Spleen (tissue), 11 donors: ENCODE measurements at regions not wholly inside any gene's neighbourhood (a gene's known extent, or its start where the extent isn't known, plus 50 kb on each side); places are given as distances from the start of the nearest gene placed in this dataset.
"Not testable (repeated sequence)": the region's sequence is repeated elsewhere in the genome, so short reads cannot be mapped to it uniquely, and the experiment has no call there.

Experiments
- DNase-seq: peaks from one replicate; pipeline ENCODE4 v3.0.0-alpha.2; 2020
- H3K27ac ChIP-seq, 8 donors: fragments of 200-600 bp; sonication (generic) in 7 of 8; 1 replicate in 4 of 8; 2 replicates in 4 of 8; pipeline versions ENCODE4 v1.5.0 to v1.8.0; 2016 to 2021; ENCODE audit warnings: inconsistent platforms in 4 of 8, mild to moderate bottlenecking in 4 of 8, moderate library complexity in 1 of 8
- H3K27me3 ChIP-seq, 7 donors: fragments of 200-600 bp; sonication (generic) in 6 of 7; replicated peaks in 1 of 7; 1 replicate in 4 of 7; 2 replicates in 3 of 7; pipeline versions ENCODE4 v1.5.0 to v1.8.0; 2016 to 2021; ENCODE audit warnings: inconsistent platforms in 3 of 7, mild to moderate bottlenecking in 1 of 7
- H3K36me3 ChIP-seq, 6 donors: fragments of 200-600 bp; sonication (generic) in 5 of 6; 1 replicate in 4 of 6; 2 replicates in 2 of 6; pipeline versions ENCODE4 v1.5.0 to v1.8.0; 2016 to 2021; ENCODE audit warnings: inconsistent platforms in 2 of 6
- H3K4me1 ChIP-seq, 6 donors: fragments of 200-600 bp; sonication (generic) in 5 of 6; 1 replicate in 3 of 6; 2 replicates in 3 of 6; pipeline versions ENCODE4 v1.5.0 to v1.8.0; 2016 to 2021; ENCODE audit warnings: inconsistent platforms in 3 of 6
- H3K4me3 ChIP-seq, 8 donors: fragments of 200-600 bp; sonication (generic) in 7 of 8; 1 replicate in 4 of 8; 2 replicates in 4 of 8; pipeline versions ENCODE4 v1.5.0 to v1.8.0; 2016 to 2021; ENCODE audit warnings: inconsistent platforms in 4 of 8, mild to moderate bottlenecking in 4 of 8, moderate library complexity in 2 of 8
- H3K9me3 ChIP-seq, 8 donors: fragments of 200-600 bp; sonication (generic) in 7 of 8; 1 replicate in 4 of 8; 2 replicates in 4 of 8; pipeline versions ENCODE4 v1.5.0 to v1.8.0; 2016 to 2021; ENCODE audit warnings: inconsistent platforms in 4 of 8
- POLR2A ChIP-seq, 3 donors: fragments of 450-650 bp; IDR thresholded peaks; one replicate each; pipeline ENCODE4 v1.5.1; 2017; ENCODE audit warnings: antibody characterized with exemption in 3 of 3, mild to moderate bottlenecking in 1 of 3
- POLR2AphosphoS5 ChIP-seq, 3 donors: sonication (generic); formaldehyde crosslinking; IDR thresholded peaks; one replicate each; pipeline ENCODE4 v1.5.1; 2017; ENCODE audit warnings: antibody characterized with exemption in 3 of 3
- WGBS, 5 donors: extraction: QIAGEN DNeasy Blood & Tissue Kit in 3 of 5; methylation state at CpG; one replicate each; pipeline versions ENCODE4 v1.1.5 to v1.1.7; 2013 to 2018; 5-methylcytosine and 5-hydroxymethylcytosine counted together
- intact Hi-C: fragments of 100-400 bp; cut with DNase I; formaldehyde crosslinking; loops from one replicate; pipeline ENCODE4 v1.15.0; 2023; ENCODE audit warnings: low total_unique reads
- TF ChIP-seq, protein P1 (sequence below), 11 experiments: fragments of 200-600 bp in 7 of 11; fragments of 450-650 bp in 4 of 11; sonication (generic) in 4 of 11; IDR thresholded peaks in 8 of 11; conservative IDR thresholded peaks in 3 of 11; 1 replicate in 7 of 11; 2 replicates in 4 of 11; pipeline versions ENCODE4 v1.4.0 to v1.8.0; 2016 to 2021; ENCODE audit warnings: antibody characterized with exemption in 11 of 11, inconsistent platforms in 4 of 11, mild to moderate bottlenecking in 1 of 11
- donor health status: healthy with polysubstance abuse.
- donor health status: DM: no; HTN: no; CAD: no; lungs with moderate emphysema.
- donor health status: DM: no; HTN: no; CAD: no.
- donor health status: Bipolar disorder and iron deficiency.
- donor health status: healthy.
- donor health status: DM: no; HTN: no; CAD: no.
- donor health status: DM: yes; HTN: yes; CAD: no.

DNA sequence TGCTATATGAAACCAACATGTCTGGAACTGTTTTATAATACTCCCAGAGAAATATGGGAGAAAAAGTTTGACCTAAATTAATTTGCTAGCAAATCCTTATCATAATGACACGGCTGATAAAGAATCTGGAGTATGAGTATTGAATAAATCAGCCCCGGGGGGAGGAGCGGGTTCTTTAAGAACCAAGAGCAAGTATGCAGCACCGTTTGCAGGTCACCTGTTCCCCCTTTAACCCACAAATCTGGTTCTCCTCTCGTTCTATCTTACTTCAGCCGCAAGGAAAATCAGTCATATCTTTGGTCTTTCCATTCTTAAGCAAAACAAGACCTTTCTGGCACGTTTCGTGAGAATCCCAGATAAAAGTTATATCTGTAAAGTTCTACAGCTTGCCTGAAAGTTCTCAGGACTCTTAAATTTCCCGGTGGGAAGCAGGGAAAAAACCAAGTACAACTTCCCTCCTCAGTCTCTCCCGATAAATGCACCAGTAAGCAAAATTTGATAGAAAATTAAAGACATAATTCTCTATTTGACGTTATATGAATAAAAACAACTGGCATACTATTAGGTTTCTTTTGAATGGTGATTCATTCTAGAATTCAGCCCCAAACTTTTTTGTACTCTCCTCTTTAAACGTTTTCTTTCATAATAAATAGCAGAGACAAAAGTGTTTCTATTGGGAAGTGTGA is 348.6 kb downstream of the ZBBX start:
- no peak for DNase-seq
- intact Hi-C loops, result no loop called here
- no peaks in the 10 kb centered on the region for H3K36me3 ChIP-seq
- H3K4me3 ChIP-seq, result no peak overlapping the region
- WGBS, 5 donors, result 60 to 75% (median 71%) methylated on average over 12 of the region's 12 CpGs
- TF ChIP-seq, protein P1, sequence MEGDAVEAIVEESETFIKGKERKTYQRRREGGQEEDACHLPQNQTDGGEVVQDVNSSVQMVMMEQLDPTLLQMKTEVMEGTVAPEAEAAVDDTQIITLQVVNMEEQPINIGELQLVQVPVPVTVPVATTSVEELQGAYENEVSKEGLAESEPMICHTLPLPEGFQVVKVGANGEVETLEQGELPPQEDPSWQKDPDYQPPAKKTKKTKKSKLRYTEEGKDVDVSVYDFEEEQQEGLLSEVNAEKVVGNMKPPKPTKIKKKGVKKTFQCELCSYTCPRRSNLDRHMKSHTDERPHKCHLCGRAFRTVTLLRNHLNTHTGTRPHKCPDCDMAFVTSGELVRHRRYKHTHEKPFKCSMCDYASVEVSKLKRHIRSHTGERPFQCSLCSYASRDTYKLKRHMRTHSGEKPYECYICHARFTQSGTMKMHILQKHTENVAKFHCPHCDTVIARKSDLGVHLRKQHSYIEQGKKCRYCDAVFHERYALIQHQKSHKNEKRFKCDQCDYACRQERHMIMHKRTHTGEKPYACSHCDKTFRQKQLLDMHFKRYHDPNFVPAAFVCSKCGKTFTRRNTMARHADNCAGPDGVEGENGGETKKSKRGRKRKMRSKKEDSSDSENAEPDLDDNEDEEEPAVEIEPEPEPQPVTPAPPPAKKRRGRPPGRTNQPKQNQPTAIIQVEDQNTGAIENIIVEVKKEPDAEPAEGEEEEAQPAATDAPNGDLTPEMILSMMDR (IDR thresholded peaks at IDR 0.05 in 8 of 11, conservative IDR thresholded peaks at IDR 0.05 in 3 of 11), result no peak
- TF ChIP-seq POLR2A (IDR thresholded peaks at IDR 0.05) (no peak), POLR2AphosphoS5 (IDR thresholded peaks at IDR 0.05) (no peak)
- no peaks in the 10 kb centered on the region for H3K9me3 ChIP-seq
- H3K27me3 ChIP-seq, result no peaks in the 10 kb centered on the region
- H3K27ac ChIP-seq, result no peak overlapping the region
- no peaks in the 10 kb centered on the region for H3K4me1 ChIP-seq

DNA sequence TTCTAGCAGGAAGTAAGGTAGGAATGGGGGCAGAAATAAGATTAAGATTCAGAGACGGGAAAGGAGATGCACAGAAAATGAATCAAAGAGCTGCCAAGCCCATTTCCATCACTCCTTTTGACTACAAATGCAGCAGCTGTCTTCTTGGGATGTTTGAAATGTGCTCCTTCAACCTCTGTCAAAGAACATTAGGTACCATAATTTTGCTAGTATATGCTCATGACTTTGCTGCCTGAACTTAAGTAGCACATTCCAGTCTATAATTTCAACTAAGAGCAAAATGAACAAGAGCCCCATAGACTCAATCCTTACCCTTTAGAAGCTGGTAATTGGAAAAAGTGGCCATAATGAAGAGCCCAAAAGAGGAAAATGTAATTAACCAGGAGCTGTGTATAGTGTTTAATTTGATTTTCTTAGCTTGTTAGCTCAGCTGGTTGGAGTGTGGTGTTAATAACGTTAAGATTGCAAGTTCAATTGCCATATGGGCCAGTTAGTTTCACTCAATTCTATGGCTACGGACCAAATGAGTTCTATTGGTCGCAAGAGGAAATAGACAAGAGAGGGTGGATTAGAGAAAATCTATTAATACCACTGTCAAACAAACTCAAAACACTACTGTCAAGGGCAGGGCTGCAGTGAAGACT is 349.9 kb downstream of the ZBBX start:
- no peak for TF ChIP-seq POLR2AphosphoS5 (IDR thresholded peaks at IDR 0.05)
- TF ChIP-seq, protein P1 (IDR thresholded peaks at IDR 0.05 in 8 of 11, conservative IDR thresholded peaks at IDR 0.05 in 3 of 11), result no peak
- TF ChIP-seq POLR2A (IDR thresholded peaks at IDR 0.05), result no peak
- H3K9me3 ChIP-seq, result no peaks in the 10 kb centered on the region
- no peak overlapping the region for H3K27ac ChIP-seq
- intact Hi-C loops, result no loop called here
- H3K4me3 ChIP-seq, result no peak overlapping the region
- no peaks in the 10 kb centered on the region for H3K36me3 ChIP-seq
- H3K27me3 ChIP-seq, result no peaks in the 10 kb centered on the region
- WGBS, 5 donors, result 62 to 75% (median 66%) methylated on average over 4 of the region's 4 CpGs
- no peaks in the 10 kb centered on the region for H3K4me1 ChIP-seq
- DNase-seq, result no peak

DNA sequence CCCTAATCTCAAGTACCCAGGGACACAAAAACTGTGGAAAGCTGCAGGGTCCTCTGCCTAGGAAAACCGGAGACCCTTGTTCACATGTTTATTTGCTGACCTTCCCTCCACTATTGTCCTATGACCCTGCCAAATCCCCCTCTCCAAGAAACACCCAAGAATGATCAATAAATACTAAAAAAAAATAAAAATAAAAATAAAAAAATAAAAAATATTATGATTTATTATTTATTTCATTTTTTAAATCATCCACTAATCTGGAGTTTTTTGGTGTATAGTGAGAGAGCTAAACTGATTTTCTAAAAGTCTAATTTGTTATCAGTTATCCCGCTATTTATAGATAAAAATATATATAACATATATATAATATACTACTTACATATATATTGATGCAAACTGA is 360.6 kb downstream of the ZBBX start:
- H3K4me1 ChIP-seq, H3K36me3 ChIP-seq, DNase-seq, H3K27me3 ChIP-seq, H3K4me3 ChIP-seq, intact Hi-C loops, H3K27ac ChIP-seq: not testable (repeated sequence)
- WGBS, 5 donors, result 84 to 95% (median 87%) methylated on average over 2 of the region's 2 CpGs
- H3K9me3 ChIP-seq, result peaks cover 0 to 14% (median 3%) of the 10 kb centered on the region in 8 donors

DNA sequence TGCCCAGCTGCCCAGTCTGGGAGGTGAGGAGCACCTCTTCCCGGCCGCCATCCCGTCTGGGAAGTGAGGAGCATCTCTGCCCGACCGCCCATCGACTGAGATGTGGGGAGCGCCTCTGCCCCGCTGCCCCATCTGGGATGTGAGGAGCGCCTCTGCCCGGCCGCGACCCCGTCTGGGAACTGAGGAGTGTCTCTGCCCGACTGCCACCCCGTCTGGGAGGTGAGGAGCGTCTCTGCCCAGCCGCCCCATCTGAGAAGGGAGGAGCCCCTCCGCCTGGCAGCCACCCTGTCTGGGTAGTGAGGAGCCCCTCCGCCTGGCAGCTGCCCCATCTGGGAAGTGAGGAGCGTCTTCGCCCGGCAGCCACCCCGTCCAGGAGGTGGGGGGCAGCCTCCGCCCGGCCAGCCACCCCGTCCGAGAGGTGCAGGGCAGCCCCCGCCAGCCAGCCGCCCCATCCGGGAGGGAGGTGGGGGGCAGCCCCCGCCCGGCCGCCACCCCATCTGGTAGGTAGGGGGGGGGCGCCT is 361.4 kb downstream of the ZBBX start:
- H3K4me3 ChIP-seq, H3K36me3 ChIP-seq, H3K4me1 ChIP-seq, intact Hi-C loops, H3K27me3 ChIP-seq, H3K27ac ChIP-seq: not testable (repeated sequence)
- WGBS, 5 donors, result 93 to 98% (median 94%) methylated on average over 16 to 34 of the region's 34 CpGs
- peak; percentile 64 for DNase-seq
- H3K9me3 ChIP-seq, result peaks cover 0 to 14% (median 3%) of the 10 kb centered on the region in 8 donors

DNA sequence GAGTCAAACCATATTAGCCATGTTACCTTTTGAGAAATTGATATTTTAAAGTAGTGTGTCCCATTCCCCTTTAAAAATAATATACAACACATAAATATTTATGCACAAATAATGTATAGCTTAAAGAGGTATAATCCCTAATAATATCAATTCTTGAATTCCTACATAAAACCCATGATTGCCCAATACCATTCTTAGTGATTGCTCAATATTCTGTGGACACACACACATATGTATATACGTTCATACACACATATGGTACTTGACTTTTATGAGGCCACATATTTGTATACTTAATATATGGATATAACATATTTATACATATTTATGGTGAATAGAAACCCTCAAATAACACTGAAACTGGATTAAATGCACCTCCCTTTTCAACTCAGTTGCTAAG is 367.4 kb downstream of the ZBBX start:
- intact Hi-C loops, result no loop called here
- TF ChIP-seq POLR2A (IDR thresholded peaks at IDR 0.05) (no peak), POLR2AphosphoS5 (IDR thresholded peaks at IDR 0.05) (no peak)
- TF ChIP-seq, protein P1 (IDR thresholded peaks at IDR 0.05 in 8 of 11, conservative IDR thresholded peaks at IDR 0.05 in 3 of 11), result no peak
- 61 to 75% (median 71%) methylated on average over 1 of the region's 1 CpG for WGBS, 5 donors
- Histone ChIP-seq H3K4me3 (no peak overlapping the region), H3K36me3 (no peaks in the 10 kb centered on the region), H3K9me3 (peaks cover 0 to 14% (median 5%) of the 10 kb centered on the region in 8 donors), H3K27ac (no peak overlapping the region), H3K27me3 (no peaks in the 10 kb centered on the region), H3K4me1 (no peaks in the 10 kb centered on the region)
- DNase-seq, result no peak
